Lower leg skin (tissue), 4 donors: ENCODE measurements at regions not wholly inside any gene's neighbourhood (a gene's known extent, or its start where the extent isn't known, plus 50 kb on each side); places are given as distances from the start of the nearest gene placed in this dataset.

ENCODE experiments used
- DNase-seq, 2 donors: peaks; one replicate each; pipeline ENCODE4 v3.0.0-alpha.2; 2019; ENCODE audit warnings: low spot score in 2 of 2
- H3K4me3 ChIP-seq: fragments of 200-600 bp; sonication (generic); 2 replicates; pipeline ENCODE4 v1.5.1; 2017; ENCODE audit warnings: mild to moderate bottlenecking, low read depth; ENCODE audit not compliant: poor library complexity, severe bottlenecking
- CTCF ChIP-seq, 3 donors: fragments of 450-650 bp; IDR thresholded peaks; one replicate each; pipeline ENCODE4 v1.5.1; 2016; ENCODE audit warnings: antibody characterized with exemption in 3 of 3, mild to moderate bottlenecking in 3 of 3, moderate library complexity in 2 of 3
- POLR2A ChIP-seq, 2 donors: fragments of 450-650 bp; IDR thresholded peaks; one replicate each; pipeline ENCODE4 v1.6.1; 2016 to 2017; ENCODE audit warnings: antibody characterized with exemption in 2 of 2, mild to moderate bottlenecking in 1 of 2, moderate library complexity in 1 of 2
- WGBS, 2 donors: methylation state at CpG; one replicate each; pipeline ENCODE4 v1.1.5; 2018; 5-methylcytosine and 5-hydroxymethylcytosine counted together
- intact Hi-C: fragments of 100-400 bp; cut with DNase I; formaldehyde crosslinking; loops from one replicate; pipeline ENCODE4 v1.15.0; 2023; ENCODE audit warnings: low total_unique reads

DNA sequence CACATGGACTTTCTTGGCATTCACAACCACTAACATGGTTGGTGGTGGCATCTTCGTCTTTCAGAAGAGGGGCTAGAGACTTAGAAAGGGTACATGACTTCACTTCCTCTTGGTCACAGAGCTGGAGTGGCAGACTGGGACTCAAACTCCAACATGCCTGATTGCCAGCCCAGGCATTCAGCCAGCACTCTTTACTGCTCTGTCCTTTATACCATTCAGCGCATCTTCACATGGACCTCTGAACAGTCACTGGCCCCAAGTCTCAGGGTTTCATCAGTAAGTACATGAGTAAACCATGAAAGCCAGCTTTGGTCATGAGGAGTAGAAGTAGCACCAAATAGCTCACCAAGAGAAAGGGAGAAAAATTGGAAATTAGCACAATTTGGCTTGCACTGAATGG is 148.4 kb upstream of the KLF14 start:
- no peak for DNase-seq
- no peak for TF ChIP-seq CTCF (IDR thresholded peaks at IDR 0.05)
- intact Hi-C loops: no loop called here

GRCh38 chr7:130883928-130884327 is 149.9 kb upstream of the KLF14 start:
- 88 to 93% methylated on average over 6 of the region's 6 CpGs for WGBS, 2 donors
- no peak for DNase-seq
- intact Hi-C loops: no loop called here
- H3K4me3 ChIP-seq: no peak overlapping the region
- no peak for TF ChIP-seq POLR2A (IDR thresholded peaks at IDR 0.05)

More for the DNA sequence above, 148.4 kb upstream of the KLF14 start:
- WGBS, 2 donors: 68 to 91% methylated on average over 2 of the region's 2 CpGs
- no peak overlapping the region for H3K4me3 ChIP-seq

- WGBS, 2 donors: 58 to 64% methylated on average over 21 of the region's 21 CpGs
- TF ChIP-seq POLR2A (IDR thresholded peaks at IDR 0.05): no peak
- no peak for TF ChIP-seq CTCF (IDR thresholded peaks at IDR 0.05)
- intact Hi-C loops: no loop called here
- no peak overlapping the region for H3K4me3 ChIP-seq
- no peak for DNase-seq
Measured at GRCh38 chr7:130884437-130885417, 150.7 kb upstream of the KLF14 start.

DNA sequence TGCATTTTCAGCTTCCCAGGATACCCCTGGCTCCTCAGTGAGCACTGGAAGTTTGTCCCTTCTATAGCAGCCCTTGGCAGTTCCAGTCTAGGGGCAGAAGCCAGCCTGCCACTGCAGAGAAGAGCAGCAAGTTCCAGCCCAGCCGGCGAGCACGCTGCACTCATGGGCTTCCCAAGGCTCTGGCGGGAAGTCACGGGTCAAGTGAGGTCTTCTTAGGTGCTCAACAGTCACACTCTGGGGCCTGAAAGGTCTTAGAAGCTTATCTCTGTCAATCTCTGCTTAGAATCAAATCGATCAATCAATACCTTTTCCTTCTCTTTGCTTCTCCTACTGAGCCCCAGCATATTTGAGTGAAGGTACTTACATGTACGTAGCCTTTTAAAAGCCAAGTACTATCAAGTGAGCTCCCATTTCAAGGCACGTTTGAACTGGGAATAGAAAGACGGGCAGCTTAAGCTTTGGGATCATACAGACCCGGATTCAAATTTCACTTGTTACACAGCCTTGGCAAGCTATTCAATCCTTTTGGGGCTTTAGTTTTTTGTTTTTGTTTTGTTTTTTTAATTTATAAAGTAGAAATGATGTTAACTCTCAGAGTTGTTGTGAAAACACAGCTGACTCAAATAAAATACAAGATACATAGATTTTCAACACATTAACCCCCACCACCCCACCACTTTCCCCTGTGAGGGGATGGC is 152.6 kb upstream of the KLF14 start:
- intact Hi-C loops: no loop called here
- no peak for DNase-seq
- no peak overlapping the region for H3K4me3 ChIP-seq
- 68 to 82% methylated on average over 10 of the region's 10 CpGs for WGBS, 2 donors
- no peak for TF ChIP-seq CTCF (IDR thresholded peaks at IDR 0.05)
- no peak for TF ChIP-seq POLR2A (IDR thresholded peaks at IDR 0.05)

DNA sequence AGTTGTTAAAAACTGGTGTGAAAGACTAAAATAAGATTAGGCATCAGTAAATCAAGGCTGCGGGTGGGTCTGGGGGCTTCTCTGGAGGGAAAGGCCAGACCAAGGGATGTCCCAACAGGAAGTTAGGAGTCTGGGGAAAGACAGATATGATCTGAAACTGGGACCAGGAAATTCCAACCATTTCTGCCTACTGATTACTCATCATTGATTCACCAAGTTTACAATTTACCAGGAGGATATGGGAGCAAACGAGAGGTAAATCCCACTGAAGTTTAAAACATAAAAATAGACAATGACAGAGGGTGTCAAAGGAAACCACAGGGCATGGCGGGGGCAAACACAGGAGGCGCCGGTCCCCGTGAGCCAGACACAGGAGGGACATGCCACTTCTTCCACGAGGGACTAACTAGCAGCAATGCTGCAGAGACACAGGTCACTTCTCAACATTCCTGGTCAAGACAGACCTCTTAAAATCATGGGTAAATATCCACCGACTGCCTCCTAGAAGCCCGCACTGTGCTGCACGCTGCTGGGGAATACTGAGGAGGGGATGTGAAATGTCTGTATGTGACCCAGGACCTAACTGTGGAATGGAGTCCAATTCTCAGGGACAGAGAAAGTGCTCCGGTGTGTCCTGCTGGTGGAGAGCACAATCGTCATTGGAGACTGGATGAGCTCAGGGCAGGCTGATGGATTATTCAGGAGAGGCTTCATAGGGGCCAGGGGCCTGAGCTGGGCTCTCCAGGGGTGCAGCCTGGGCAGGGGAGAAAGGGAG is 153.4 kb upstream of the KLF14 start:
- no peak overlapping the region for H3K4me3 ChIP-seq
- DNase-seq: no peak
- 68 to 71% methylated on average over 12 of the region's 12 CpGs for WGBS, 2 donors
- TF ChIP-seq CTCF (IDR thresholded peaks at IDR 0.05) (no peak), POLR2A (IDR thresholded peaks at IDR 0.05) (no peak)
- intact Hi-C loops: no loop called here

DNA sequence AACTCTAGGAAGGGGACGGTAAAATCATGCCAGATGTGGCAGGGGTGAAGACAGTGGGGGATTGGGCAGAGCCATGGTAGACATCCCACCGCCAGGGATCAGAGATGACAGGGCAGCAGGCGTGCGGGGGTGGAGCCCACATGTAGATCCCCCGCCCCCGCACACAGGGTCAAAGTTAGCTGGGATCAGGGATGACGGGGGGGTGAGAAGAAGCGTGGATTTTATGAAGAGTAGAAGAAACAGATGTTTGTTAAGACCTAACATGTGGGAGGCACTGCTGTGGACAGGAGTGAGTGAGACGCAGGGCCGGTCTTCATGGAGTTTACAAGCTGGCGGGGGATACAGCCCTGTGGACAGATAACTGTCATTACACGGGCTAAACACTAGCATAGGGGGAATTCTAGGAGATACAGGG is 154.0 kb upstream of the KLF14 start:
- 81 to 86% methylated on average over 12 of the region's 12 CpGs for WGBS, 2 donors
- TF ChIP-seq CTCF (IDR thresholded peaks at IDR 0.05) (no peak), POLR2A (IDR thresholded peaks at IDR 0.05) (no peak)
- no peak overlapping the region for H3K4me3 ChIP-seq
- no peak for DNase-seq
- intact Hi-C loops: no loop called here
